ENCODE measurements at regions not wholly inside any gene's neighbourhood (a gene's known extent, or its start where the extent isn't known, plus 50 kb on each side); places are given as distances from the start of the nearest gene placed in this dataset.

- WGBS, 4 donors = 87 to 89% (median 88%) methylated on average over 1 of the region's 1 CpG
- no peak for DNase-seq
- Histone ChIP-seq H3K9me3 (replicated peaks in 1 of 3) (no peaks in the 10 kb centered on the region), H3K4me1 (replicated peaks in 1 of 2) (no peaks in the 10 kb centered on the region), H3K36me3 (replicated peaks in 1 of 2) (no peaks in the 10 kb centered on the region), H3K4me3 (no peak overlapping the region), H3K27me3 (no peaks in the 10 kb centered on the region), H3K27ac (no peak overlapping the region)
- TF ChIP-seq, protein P1, sequence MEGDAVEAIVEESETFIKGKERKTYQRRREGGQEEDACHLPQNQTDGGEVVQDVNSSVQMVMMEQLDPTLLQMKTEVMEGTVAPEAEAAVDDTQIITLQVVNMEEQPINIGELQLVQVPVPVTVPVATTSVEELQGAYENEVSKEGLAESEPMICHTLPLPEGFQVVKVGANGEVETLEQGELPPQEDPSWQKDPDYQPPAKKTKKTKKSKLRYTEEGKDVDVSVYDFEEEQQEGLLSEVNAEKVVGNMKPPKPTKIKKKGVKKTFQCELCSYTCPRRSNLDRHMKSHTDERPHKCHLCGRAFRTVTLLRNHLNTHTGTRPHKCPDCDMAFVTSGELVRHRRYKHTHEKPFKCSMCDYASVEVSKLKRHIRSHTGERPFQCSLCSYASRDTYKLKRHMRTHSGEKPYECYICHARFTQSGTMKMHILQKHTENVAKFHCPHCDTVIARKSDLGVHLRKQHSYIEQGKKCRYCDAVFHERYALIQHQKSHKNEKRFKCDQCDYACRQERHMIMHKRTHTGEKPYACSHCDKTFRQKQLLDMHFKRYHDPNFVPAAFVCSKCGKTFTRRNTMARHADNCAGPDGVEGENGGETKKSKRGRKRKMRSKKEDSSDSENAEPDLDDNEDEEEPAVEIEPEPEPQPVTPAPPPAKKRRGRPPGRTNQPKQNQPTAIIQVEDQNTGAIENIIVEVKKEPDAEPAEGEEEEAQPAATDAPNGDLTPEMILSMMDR (IDR thresholded peaks at IDR 0.05) = no peak
- TF ChIP-seq POLR2A (IDR thresholded peaks at IDR 0.05) = no peak
- intact Hi-C loops (cut with DNase I) = no loop called here
These were observed 68.2 kb upstream of the CDK1 start for GRCh38 chr10:60710041-60710440.

DNA sequence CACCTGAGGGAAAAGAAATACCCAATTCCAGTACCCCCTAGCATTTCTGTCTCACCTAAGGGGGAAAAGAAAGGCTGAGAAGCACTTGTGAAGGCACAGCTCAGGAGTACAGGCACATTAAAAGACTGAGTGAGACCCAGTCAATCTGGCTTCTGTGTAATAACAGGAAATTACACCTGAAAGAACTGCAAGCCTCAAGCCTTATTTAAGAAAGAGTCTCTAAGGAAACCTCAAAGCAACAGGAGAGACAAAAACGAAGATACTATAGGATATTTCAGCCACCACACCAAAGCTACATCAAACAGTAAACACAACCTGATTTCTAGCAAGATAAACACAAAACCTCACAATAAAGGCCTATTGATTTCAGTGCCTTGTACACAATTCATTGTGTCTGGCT, 69.6 kb upstream of the CDK1 start:
- no peaks in the 10 kb centered on the region for H3K4me1 ChIP-seq (replicated peaks in 1 of 2)
- WGBS, 4 donors = 0 to 20% (median 0%) methylated on average over 1 of the region's 1 CpG
- intact Hi-C loops (cut with DNase I) = no loop called here
- no peak for DNase-seq
- no peak for TF ChIP-seq POLR2A (IDR thresholded peaks at IDR 0.05)
- TF ChIP-seq, protein P1 (IDR thresholded peaks at IDR 0.05) = no peak
- H3K36me3 ChIP-seq (replicated peaks in 1 of 2) = no peaks in the 10 kb centered on the region
- H3K9me3 ChIP-seq (replicated peaks in 1 of 3) = no peaks in the 10 kb centered on the region
- H3K4me3 ChIP-seq = no peak overlapping the region
- no peak overlapping the region for H3K27ac ChIP-seq
- no peaks in the 10 kb centered on the region for H3K27me3 ChIP-seq

DNA sequence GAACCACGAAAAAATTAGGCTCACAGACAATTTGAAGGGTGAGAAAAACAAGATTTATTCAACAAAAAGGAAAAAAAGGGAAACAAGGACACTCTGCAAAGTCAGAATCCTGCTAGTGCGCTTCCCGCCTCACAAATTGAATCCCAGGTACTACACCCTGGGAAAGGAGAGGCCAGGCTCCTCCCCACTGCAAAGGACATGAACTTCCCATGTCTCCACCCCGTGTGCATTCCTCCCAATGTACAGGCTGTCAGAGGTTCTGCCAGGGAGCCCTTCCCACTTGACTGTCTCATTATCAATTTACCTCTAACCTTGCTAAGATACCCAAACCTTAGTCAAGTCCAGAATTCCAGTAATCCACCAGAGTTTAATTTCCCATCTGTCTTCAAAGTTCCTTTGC, 70.4 kb upstream of the CDK1 start:
- Histone ChIP-seq H3K4me3 (no peak overlapping the region), H3K9me3 (replicated peaks in 1 of 3) (no peaks in the 10 kb centered on the region), H3K27ac (no peak overlapping the region), H3K4me1 (replicated peaks in 1 of 2) (no peaks in the 10 kb centered on the region), H3K27me3 (no peaks in the 10 kb centered on the region), H3K36me3 (replicated peaks in 1 of 2) (no peaks in the 10 kb centered on the region)
- 72 to 83% (median 76%) methylated on average over 4 of the region's 4 CpGs for WGBS, 4 donors
- intact Hi-C loops (cut with DNase I) = no loop called here
- no peak for TF ChIP-seq POLR2A (IDR thresholded peaks at IDR 0.05)
- TF ChIP-seq, protein P1 (IDR thresholded peaks at IDR 0.05) = no peak
- DNase-seq = no peak

DNA sequence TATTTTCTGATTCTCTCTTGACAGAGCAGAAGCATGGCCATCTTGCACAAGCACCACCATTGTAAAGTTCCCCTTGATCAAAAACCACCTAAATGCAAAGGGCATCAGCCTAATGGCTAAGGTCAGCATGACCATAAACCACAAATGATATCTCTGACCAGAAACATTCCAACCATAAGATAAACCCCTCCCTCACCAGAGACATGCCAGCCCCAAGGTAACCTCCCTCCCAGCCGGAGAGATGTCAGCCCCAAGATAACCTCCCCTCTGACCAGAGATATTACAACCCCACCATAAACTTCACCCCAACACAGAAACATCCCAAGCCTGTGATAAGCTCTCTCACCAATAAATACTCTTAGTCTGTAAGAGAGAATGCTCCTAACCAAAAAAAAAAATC, 72.1 kb upstream of the CDK1 start:
- DNase-seq = no peak
- TF ChIP-seq, protein P1 (IDR thresholded peaks at IDR 0.05) = no peak
- intact Hi-C loops (cut with DNase I) = no loop called here
- H3K4me3 ChIP-seq = no peak overlapping the region
- no peaks in the 10 kb centered on the region for H3K36me3 ChIP-seq (replicated peaks in 1 of 2)
- H3K4me1 ChIP-seq (replicated peaks in 1 of 2) = no peaks in the 10 kb centered on the region
- H3K27ac ChIP-seq = no peak overlapping the region
- 67 to 96% (median 85%) methylated on average over 1 of the region's 1 CpG for WGBS, 4 donors
- H3K9me3 ChIP-seq (replicated peaks in 1 of 3) = no peaks in the 10 kb centered on the region
- no peaks in the 10 kb centered on the region for H3K27me3 ChIP-seq

Measured in adrenal gland (tissue), 9 donors.